Activated CD4-positive, alpha-beta T cell treated with anti-CD3 and anti-CD28 coated beads, Interleukin-2, amount 50 U/mL, for 1 hour (primary cell): ENCODE measurements at regions not wholly inside any gene's neighbourhood (a gene's known extent, or its start where the extent isn't known, plus 50 kb on each side); places are given as distances from the start of the nearest gene placed in this dataset.
"Not testable (repeated sequence)": the region's sequence is repeated elsewhere in the genome, so short reads cannot be mapped to it uniquely, and the experiment has no call there.

Experiments
- DNase-seq: peaks from one replicate; pipeline ENCODE4 v3.0.0-alpha.2; 2020

GRCh38 chr17:5913641-5914040 is 156.5 kb upstream of the WSCD1 start:
- no peak for DNase-seq

- no peak for DNase-seq
Measured at GRCh38 chr17:5915337-5915736, 154.8 kb upstream of the WSCD1 start.

GRCh38 chr17:5919089-5919488 is 151.1 kb upstream of the WSCD1 start:
- no peak for DNase-seq

GRCh38 chr17:5921512-5922282 is 148.5 kb upstream of the WSCD1 start:
- no peak for DNase-seq

GRCh38 chr17:5922476-5922875 is 147.7 kb upstream of the WSCD1 start:
- DNase-seq: no peak

- no peak for DNase-seq
Measured at GRCh38 chr17:5929721-5930120, 140.5 kb upstream of the WSCD1 start.

GRCh38 chr17:5930555-5930954 is 139.6 kb upstream of the WSCD1 start:
- DNase-seq: not testable (repeated sequence)

- no peak for DNase-seq
Measured at GRCh38 chr17:5931616-5932015, 138.6 kb upstream of the WSCD1 start.

- no peak for DNase-seq
Measured at GRCh38 chr17:5933430-5933829, 136.7 kb upstream of the WSCD1 start.

GRCh38 chr17:5941258-5941657 is 128.9 kb upstream of the WSCD1 start:
- no peak for DNase-seq

- DNase-seq: no peak
Measured at GRCh38 chr17:5942687-5943086, 127.5 kb upstream of the WSCD1 start.

GRCh38 chr17:5943232-5943631 is 126.9 kb upstream of the WSCD1 start:
- no peak for DNase-seq

GRCh38 chr17:5943982-5944381 is 126.2 kb upstream of the WSCD1 start:
- DNase-seq: no peak

GRCh38 chr17:5947701-5948180 is 122.4 kb upstream of the WSCD1 start:
- no peak for DNase-seq

- DNase-seq: no peak
Measured at GRCh38 chr17:5948811-5949210, 121.4 kb upstream of the WSCD1 start.

- no peak for DNase-seq
Measured at GRCh38 chr17:5950878-5951277, 119.3 kb upstream of the WSCD1 start.

- no peak for DNase-seq
Measured at GRCh38 chr17:5951912-5952311, 118.3 kb upstream of the WSCD1 start.

GRCh38 chr17:5952518-5952917 is 117.7 kb upstream of the WSCD1 start:
- no peak for DNase-seq

- DNase-seq: no peak
Measured at GRCh38 chr17:5955764-5956163, 114.4 kb upstream of the WSCD1 start.

GRCh38 chr17:5958850-5959249 is 111.3 kb upstream of the WSCD1 start:
- no peak for DNase-seq

GRCh38 chr17:5962371-5962770 is 107.8 kb upstream of the WSCD1 start:
- no peak for DNase-seq

- DNase-seq: no peak
Measured at GRCh38 chr17:5971969-5972368, 98.2 kb upstream of the WSCD1 start.

GRCh38 chr17:5973410-5973809 is 96.8 kb upstream of the WSCD1 start:
- DNase-seq: no peak

- no peak for DNase-seq
Measured at GRCh38 chr17:5975661-5976060, 94.5 kb upstream of the WSCD1 start.

- no peak for DNase-seq
Measured at GRCh38 chr17:5976251-5976650, 93.9 kb upstream of the WSCD1 start.
